NT2/D1 (cell line): ENCODE measurements at regions not wholly inside any gene's neighbourhood (a gene's known extent, or its start where the extent isn't known, plus 50 kb on each side); places are given as distances from the start of the nearest gene placed in this dataset.

Experiments used
- DNase-seq: peaks from one replicate; pipeline ENCODE4 v3.0.0-alpha.2; 2011; ENCODE audit warnings: low read depth, low spot score
- H3K27me3 ChIP-seq: 2 replicates; pipeline ENCODE4 v1.6.0; 2011; ENCODE audit warnings: mild to moderate bottlenecking; ENCODE audit not compliant: insufficient read length, insufficient read depth
- H3K36me3 ChIP-seq: 2 replicates; pipeline ENCODE4 v1.6.1; 2011; ENCODE audit warnings: mild to moderate bottlenecking, low read length, mixed read lengths; ENCODE audit not compliant: insufficient read depth, insufficient read length
- H3K4me1 ChIP-seq: 2 replicates; pipeline ENCODE4 v1.5.1; 2011; ENCODE audit not compliant: insufficient read depth, insufficient read length
- H3K4me3 ChIP-seq: 2 replicates; pipeline ENCODE4 v1.5.1; 2011; ENCODE audit warnings: low read depth; ENCODE audit not compliant: insufficient read length
- H3K9ac ChIP-seq: 2 replicates; pipeline ENCODE4 v1.6.0; 2011; ENCODE audit warnings: low read depth; ENCODE audit not compliant: insufficient read length
- H3K9me3 ChIP-seq: 2 replicates; pipeline ENCODE4 v1.5.1; 2011; ENCODE audit warnings: mild to moderate bottlenecking, low read length; ENCODE audit not compliant: insufficient read depth
- SUZ12 ChIP-seq: IDR thresholded peaks from 2 replicates; pipeline ENCODE4 v1.6.1; 2011; ENCODE audit not compliant: insufficient read length, insufficient read depth; ENCODE audit errors: extremely low read depth
- YY1 ChIP-seq: IDR thresholded peaks from 2 replicates; pipeline ENCODE4 v1.6.1; 2011; ENCODE audit not compliant: insufficient read length, insufficient read depth
- ZNF274 ChIP-seq: IDR thresholded peaks from 2 replicates; pipeline ENCODE4 v1.6.1; 2011; ENCODE audit warnings: mild to moderate bottlenecking, low read depth, low read length

DNA sequence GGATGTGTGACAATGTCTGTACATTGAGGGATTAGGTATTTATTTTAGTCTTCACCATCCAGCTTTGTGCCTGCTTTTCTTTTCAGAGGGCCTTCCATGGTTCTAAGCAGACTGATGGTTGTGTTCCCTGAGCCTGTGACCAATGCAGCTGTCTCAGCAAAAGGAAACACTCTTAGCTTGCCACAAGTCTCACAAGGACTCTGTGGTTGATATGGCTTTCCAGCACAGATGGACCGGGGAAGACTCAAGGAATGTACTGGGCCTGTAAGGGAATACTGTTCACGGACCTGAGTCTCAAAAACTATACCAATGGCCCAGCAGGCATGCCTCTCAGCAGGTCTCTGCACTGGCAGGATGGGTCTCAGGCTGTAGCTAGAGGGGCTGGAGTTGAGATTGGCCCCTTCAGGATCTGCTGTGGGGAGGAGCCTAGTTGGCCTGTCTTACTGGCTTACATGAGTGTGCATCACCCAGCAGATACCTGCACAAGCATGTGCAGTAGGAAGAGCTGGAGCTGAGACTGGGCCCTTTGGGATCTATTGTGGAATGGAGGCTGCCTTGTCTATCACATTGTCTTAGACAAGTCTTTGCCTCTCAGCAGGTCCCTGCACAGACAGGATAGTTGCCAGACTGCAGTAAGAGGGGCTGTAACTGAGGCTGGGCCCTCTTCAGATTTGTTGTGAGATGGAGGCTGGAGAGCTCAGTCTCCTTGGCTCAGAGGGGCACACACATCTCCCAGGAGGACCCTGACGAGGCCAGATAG is 52.0 kb upstream of the PDC start:
- Histone ChIP-seq H3K27me3 (no peaks in the 10 kb centered on the region), H3K9me3 (no peaks in the 10 kb centered on the region), H3K9ac (no peak overlapping the region), H3K36me3 (no peaks in the 10 kb centered on the region), H3K4me3 (no peak overlapping the region), H3K4me1 (peaks cover 3% of the 10 kb centered on the region)
- TF ChIP-seq SUZ12 = no peak
- TF ChIP-seq YY1 = no peak
- no peak for TF ChIP-seq ZNF274
- no peak for DNase-seq

DNA sequence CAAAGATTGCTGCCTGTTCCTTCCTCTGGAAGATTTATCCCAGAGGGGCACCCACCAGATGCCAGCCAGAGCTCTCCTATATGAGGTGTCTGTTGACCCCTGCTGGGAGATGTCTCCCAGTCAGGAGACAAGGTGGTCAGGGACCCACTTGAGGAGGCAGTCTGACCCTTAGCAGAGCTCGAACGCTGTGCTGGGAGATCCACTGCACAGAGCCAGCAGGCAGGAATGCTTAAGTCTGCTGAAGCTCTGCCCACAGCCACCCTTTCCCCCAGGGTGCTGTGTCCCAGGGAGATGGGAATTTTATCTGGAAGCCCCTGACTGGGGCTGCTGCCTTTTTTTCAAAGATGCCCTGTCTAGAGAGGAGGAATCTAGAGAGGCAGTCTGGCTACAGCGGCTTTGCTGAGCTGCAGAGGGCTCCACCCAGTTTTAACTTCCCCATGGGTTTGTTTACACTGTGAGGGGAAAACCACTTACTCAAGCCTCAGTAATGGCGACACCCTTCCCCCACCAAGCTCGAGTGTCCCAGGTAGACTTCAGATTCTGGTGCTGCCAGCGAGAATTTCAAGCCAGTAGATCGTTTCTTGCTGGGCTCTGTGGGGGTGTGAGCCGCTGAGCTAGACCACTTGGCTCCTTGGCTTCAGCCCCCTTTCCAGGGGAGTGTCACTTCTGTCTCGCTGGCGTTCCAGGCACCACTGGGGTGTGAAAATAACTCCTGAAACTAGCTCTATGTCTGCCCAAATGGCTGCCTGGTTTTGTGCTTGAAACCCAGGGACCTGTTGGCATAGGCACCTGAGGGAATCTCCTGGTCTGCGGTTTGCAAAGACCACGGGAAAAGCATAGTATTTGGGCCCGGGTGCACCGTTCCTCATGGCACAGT is 51.1 kb upstream of the PDC start:
- H3K9me3 ChIP-seq = no peaks in the 10 kb centered on the region
- H3K4me1 ChIP-seq = peaks cover 3% of the 10 kb centered on the region
- H3K9ac ChIP-seq = no peak overlapping the region
- H3K36me3 ChIP-seq = no peaks in the 10 kb centered on the region
- no peaks in the 10 kb centered on the region for H3K27me3 ChIP-seq
- no peak for DNase-seq
- H3K4me3 ChIP-seq = no peak overlapping the region
- no peak for TF ChIP-seq SUZ12
- TF ChIP-seq YY1 = peak; percentile 21
- no peak for TF ChIP-seq ZNF274
